IMR-90 (cell line): ENCODE measurements at regions not wholly inside any gene's neighbourhood (a gene's known extent, or its start where the extent isn't known, plus 50 kb on each side); places are given as distances from the start of the nearest gene placed in this dataset.

ENCODE experiments used
- ATAC-seq: fragments of 200-7000 bp; cut with Tn5 transposase; 2 replicates; pipeline ENCODE4 v1.9.1; 2020; ENCODE audit warnings: low read depth, mild to moderate bottlenecking, moderate library complexity
- BruUV-seq: library from RNA; stranded (reverse); fragments of 400-500 nt; replicated peaks from 2 replicates; lab custom pipeline; 2021; lab: Mats Ljungman, UMichigan
- CTCF ChIA-PET: fragments of 300-600 bp; formaldehyde crosslinking; extraction: SDS; loops from one replicate; lab custom pipeline; 2021; ENCODE audit warnings: antibody characterized with exemption; lab: Yijun Ruan, JAX
- POLR2A ChIA-PET: fragments of 300-600 bp; sonication (Branson Sonifier 250); formaldehyde crosslinking; loops from one replicate; lab custom pipeline; 2022; ENCODE audit warnings: antibody characterized with exemption; ENCODE audit not compliant: unreplicated experiment; lab: Charles Lee
- DNase-seq: peaks from one replicate; pipeline ENCODE4 v3.0.0; 2013
- H2AFZ ChIP-seq: replicated peaks from 2 replicates; pipeline ENCODE3; 2013; ENCODE audit warnings: low read length, mild to moderate bottlenecking; ENCODE audit not compliant: poor library complexity
- H2AK5ac ChIP-seq: 2 replicates; pipeline ENCODE4 v1.6.1; 2013; ENCODE audit warnings: low read depth, low read length, inconsistent platforms
- H2AK9ac ChIP-seq: replicated peaks from 2 replicates; pipeline ENCODE3; 2013; ENCODE audit warnings: mild to moderate bottlenecking, low read depth, low read length, moderate library complexity; ENCODE audit not compliant: poor library complexity
- H2BK120ac ChIP-seq: 2 replicates; pipeline ENCODE4 v1.6.1; 2013; ENCODE audit warnings: low read depth, low read length, inconsistent platforms
- H2BK15ac ChIP-seq: 3 replicates; pipeline ENCODE4 v1.6.1; 2013; ENCODE audit warnings: low read depth, low read length, inconsistent platforms
- H2BK20ac ChIP-seq: 2 replicates; pipeline ENCODE4 v1.6.1; 2013; ENCODE audit warnings: low read depth, mild to moderate bottlenecking, inconsistent platforms, low read length, moderate library complexity
- H2BK5ac ChIP-seq: 2 replicates; pipeline ENCODE4 v1.6.1; 2013; ENCODE audit warnings: mild to moderate bottlenecking, low read depth, low read length, inconsistent platforms; ENCODE audit not compliant: poor library complexity, severe bottlenecking
- H3K14ac ChIP-seq: replicated peaks from 2 replicates; pipeline ENCODE4 v1.6.1; 2013; ENCODE audit warnings: low read depth, low read length, inconsistent platforms
- H3K18ac ChIP-seq: 2 replicates; pipeline ENCODE4 v1.6.1; 2013; ENCODE audit warnings: low read depth, low read length, control low read depth
- H3K23ac ChIP-seq: 2 replicates; pipeline ENCODE4 v1.6.1; 2013; ENCODE audit warnings: low read depth, low read length, inconsistent platforms
- H3K27ac ChIP-seq: 2 replicates; pipeline ENCODE4 v1.5.1; 2013; ENCODE audit warnings: mild to moderate bottlenecking, control low read depth, low read length; ENCODE audit not compliant: insufficient read depth
- H3K27me3 ChIP-seq: 2 replicates; pipeline ENCODE4 v1.6.1; 2013; ENCODE audit warnings: low read length; ENCODE audit not compliant: control insufficient read depth, insufficient read depth
- H3K36me3 ChIP-seq: 2 replicates; pipeline ENCODE4 v1.6.1; 2013; ENCODE audit warnings: low read length, mixed read lengths; ENCODE audit not compliant: control insufficient read depth, insufficient read depth
- H3K4ac ChIP-seq: 2 replicates; pipeline ENCODE4 v1.6.1; 2013; ENCODE audit warnings: low read depth, low read length, inconsistent platforms
- H3K4me1 ChIP-seq: 2 replicates; pipeline ENCODE4 v1.6.1; 2013; ENCODE audit warnings: low read length, mixed read lengths; ENCODE audit not compliant: control insufficient read depth, insufficient read depth
- H3K4me2 ChIP-seq: 2 replicates; pipeline ENCODE4 v1.6.1; 2013; ENCODE audit warnings: low read depth, mild to moderate bottlenecking, control low read depth, low read length, moderate library complexity
- H3K4me3 ChIP-seq: 2 replicates; pipeline ENCODE4 v1.5.1; 2013; ENCODE audit warnings: low read depth, mild to moderate bottlenecking, control low read depth, low read length, moderate library complexity; ENCODE audit not compliant: insufficient read depth
- H3K56ac ChIP-seq: 2 replicates; pipeline ENCODE4 v1.6.1; 2013; ENCODE audit warnings: low read length, inconsistent platforms; ENCODE audit not compliant: insufficient read depth; ENCODE audit errors: extremely low read depth
- H3K79me1 ChIP-seq, 2 experiments: 2 replicates each; pipeline ENCODE4 v1.6.1; 2013; ENCODE audit warnings: low read length in 2 of 2, inconsistent platforms in 1 of 2, low read depth in 1 of 2
- H3K9ac ChIP-seq: 2 replicates; pipeline ENCODE4 v1.6.1; 2013; ENCODE audit warnings: low read depth, low read length, control low read depth
- H3K9me1 ChIP-seq: 2 replicates; pipeline ENCODE4 v1.6.1; 2013; ENCODE audit warnings: low read length, inconsistent platforms; ENCODE audit not compliant: insufficient read depth
- H3K9me3 ChIP-seq: 2 replicates; pipeline ENCODE4 v1.6.1; 2013; ENCODE audit warnings: low read length; ENCODE audit not compliant: control insufficient read depth, insufficient read depth
- H4K20me1 ChIP-seq: 2 replicates; pipeline ENCODE4 v1.6.1; 2013; ENCODE audit warnings: low read length, inconsistent platforms; ENCODE audit not compliant: insufficient read depth
- H4K5ac ChIP-seq: 2 replicates; pipeline ENCODE4 v1.6.1; 2013; ENCODE audit warnings: mild to moderate bottlenecking, low read depth, low read length, control low read depth
- H4K8ac ChIP-seq, 2 experiments: 2 replicates each; pipeline ENCODE4 v1.6.1; 2013; ENCODE audit warnings: low read depth in 2 of 2, low read length in 2 of 2, control low read depth in 1 of 2, inconsistent platforms in 1 of 2
- H4K91ac ChIP-seq: 2 replicates; pipeline ENCODE4 v1.6.1; 2013; ENCODE audit warnings: low read depth, low read length, inconsistent platforms; ENCODE audit not compliant: insufficient read depth
- CTCF ChIP-seq: conservative IDR thresholded peaks from 2 replicates; pipeline ENCODE4 v1.5.1; 2012; ENCODE audit warnings: mild to moderate bottlenecking, low read depth, low read length, improper control_type of control experiment
- POLR2A ChIP-seq: IDR thresholded peaks from 2 replicates; pipeline ENCODE4 v1.6.1; 2012; ENCODE audit warnings: mild to moderate bottlenecking, low read depth, low read length
- RAD21 ChIP-seq: IDR thresholded peaks from 2 replicates; pipeline ENCODE4 v1.6.1; 2012; ENCODE audit warnings: low read length, improper control_type of control experiment
- WGBS, 2 experiments: methylation state at CpG; one replicate each; pipeline versions ENCODE4 v1.1.5 to v1.1.7; 2013; ENCODE audit warnings: missing lambda C conversion rate in 2 of 2; ENCODE audit not compliant: insufficient read length in 1 of 2; ENCODE audit errors: extremely low coverage in 2 of 2; 5-methylcytosine and 5-hydroxymethylcytosine counted together
- dilution Hi-C: fragments of 300-500 bp; cut with HindIII; formaldehyde crosslinking; loops from one replicate; pipeline ENCODE4 v1.14.3; 2018; ENCODE audit warnings: low sequenced_read_pairs; ENCODE audit not compliant: unreplicated experiment
- in situ Hi-C: fragments of 300-500 bp; cut with MboI; formaldehyde crosslinking; loops from 3 replicates; pipeline ENCODE4 v1.14.3; 2019; ENCODE audit warnings: low sequenced_read_pairs, inconsistent platforms, mixed read lengths
- intact Hi-C: fragments of 100-400 bp; cut with micrococcal nuclease; formaldehyde crosslinking; loops from 2 replicates; pipeline ENCODE4 v1.10.0; 2022

- H2BK5ac ChIP-seq: no peak overlapping the region
- ChIA-PET POLR2A (no interaction called here), CTCF (interaction anchor here (0.9 to 1.2 kb wide), 3 partner anchors 9 to 15 kb away, joined by 3 read pairs; no protein-coding TSS in a partner anchor)
- H2AK5ac ChIP-seq: no peak overlapping the region
- in situ Hi-C loops: no loop called here
- no peak overlapping the region for H3K27ac ChIP-seq
- no peaks in the 10 kb centered on the region for H3K9me1 ChIP-seq
- dilution Hi-C loops: no loop called here
- H2AK9ac ChIP-seq: no peak overlapping the region
- no peak overlapping the region for H2BK20ac ChIP-seq
- no peaks in the 10 kb centered on the region for H3K36me3 ChIP-seq
- TF ChIP-seq RAD21 (peak; percentile 36; the same call in 1 of the 2 replicates), POLR2A (no peak), CTCF (peak; percentile 50)
- no peak overlapping the region for H4K5ac ChIP-seq
- no peaks in the 10 kb centered on the region for H3K4me1 ChIP-seq
- no peaks in the 10 kb centered on the region for H3K79me1 ChIP-seq
- H3K9ac ChIP-seq: no peak overlapping the region
- H3K27me3 ChIP-seq: peaks cover 1% of the 10 kb centered on the region; the same call in 1 of the 2 replicates
- no peak overlapping the region for H2BK120ac ChIP-seq
- ATAC-seq (peak; percentile 71), DNase-seq (peak; percentile 16)
- H3K23ac ChIP-seq: no peak overlapping the region
- H4K91ac ChIP-seq: no peak overlapping the region
- intact Hi-C loops: no loop called here
- H3K4me3 ChIP-seq: no peak overlapping the region
- no peak overlapping the region for H4K8ac ChIP-seq
- H3K14ac ChIP-seq: no peak overlapping the region
- no peak overlapping the region for H2BK15ac ChIP-seq
- no peak overlapping the region for H3K56ac ChIP-seq
- H3K9me3 ChIP-seq: no peaks in the 10 kb centered on the region
- no peak overlapping the region for H3K4ac ChIP-seq
- H2AFZ ChIP-seq: no peak overlapping the region
- H3K4me2 ChIP-seq: no peak overlapping the region
- BruUV-seq: no TSS peak
- whole genome bisulfite sequencing, 2 experiments: 17% methylated on average over 5 of the region's 7 CpGs; no CpG with 5 or more reads in 1 of the 2 experiments
- no peaks in the 10 kb centered on the region for H4K20me1 ChIP-seq
- no peak overlapping the region for H3K18ac ChIP-seq
Measured at GRCh38 chr2:88831792-88832248, 140.3 kb downstream of the RPIA start.
